HG02571 (cell line): ENCODE measurements at regions not wholly inside any gene's neighbourhood (a gene's known extent, or its start where the extent isn't known, plus 50 kb on each side); places are given as distances from the start of the nearest gene placed in this dataset.

ENCODE experiments used
- ATAC-seq: cut with Tn5 transposase; IDR thresholded peaks from one replicate; pipeline ENCODE4 v1.9.1; 2021; ENCODE audit warnings: mild to moderate bottlenecking, moderate library complexity; ENCODE audit not compliant: unreplicated experiment

DNA sequence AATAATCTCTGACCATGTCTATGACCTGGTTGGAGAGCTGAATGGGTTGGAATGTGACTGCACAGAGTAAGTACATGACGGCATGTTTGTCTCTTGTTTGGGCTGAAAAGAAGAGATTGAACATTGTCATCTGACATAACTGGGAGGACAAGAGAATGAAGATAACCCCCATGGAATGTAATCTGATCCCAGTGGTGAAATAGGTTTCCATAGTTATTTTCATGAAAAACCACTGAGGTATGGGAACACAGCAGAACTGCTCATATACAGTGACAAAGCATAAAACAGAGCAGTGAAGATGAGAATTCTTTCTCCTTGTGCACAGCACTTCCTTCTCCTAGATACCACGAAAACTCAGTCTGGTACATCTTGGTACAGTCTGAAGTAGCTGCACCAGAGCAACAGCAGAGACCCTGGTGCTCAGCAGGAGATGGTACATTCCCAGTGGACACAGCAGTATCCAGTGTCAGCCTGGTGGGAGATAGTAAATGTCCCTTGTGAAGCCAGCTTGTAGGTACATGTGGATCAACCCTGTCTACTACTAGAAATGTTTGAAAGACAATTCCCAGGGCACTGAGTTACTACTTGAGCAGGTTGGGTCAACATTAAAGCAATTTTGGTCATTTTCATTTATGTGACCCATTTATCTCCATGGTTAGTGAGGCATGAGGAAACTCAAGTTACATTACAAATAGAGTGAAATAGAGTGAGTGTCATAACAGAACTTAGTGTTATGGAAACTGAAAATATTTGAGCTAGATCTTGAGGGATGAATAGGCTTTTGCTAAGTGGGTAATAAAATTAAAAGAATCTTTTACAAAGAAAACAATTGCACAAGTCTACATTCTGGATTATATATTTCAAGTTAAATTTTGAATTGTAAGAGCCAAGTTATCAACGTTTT lies 178.3 kb downstream of the SUCNR1 start:
- no peak for ATAC-seq

DNA sequence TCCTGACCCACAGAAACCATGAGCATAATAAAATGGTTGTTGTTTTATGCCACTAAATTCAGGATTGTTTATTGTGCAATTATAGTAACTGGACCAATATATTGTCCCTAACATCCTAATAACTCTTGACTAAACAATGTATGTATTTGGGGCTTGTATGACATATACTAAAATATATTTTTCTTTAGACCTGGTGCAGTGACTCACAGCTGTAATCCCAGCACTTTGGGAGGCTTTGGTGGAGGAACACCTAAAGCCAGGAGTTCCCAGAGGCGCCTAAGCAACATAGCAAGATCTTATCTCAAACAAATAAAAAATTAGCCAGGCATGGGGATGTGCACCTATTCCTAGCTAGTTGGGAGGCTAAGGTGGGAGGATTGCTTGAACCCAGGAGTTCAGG lies 180.4 kb downstream of the SUCNR1 start:
- ATAC-seq, result no peak

DNA sequence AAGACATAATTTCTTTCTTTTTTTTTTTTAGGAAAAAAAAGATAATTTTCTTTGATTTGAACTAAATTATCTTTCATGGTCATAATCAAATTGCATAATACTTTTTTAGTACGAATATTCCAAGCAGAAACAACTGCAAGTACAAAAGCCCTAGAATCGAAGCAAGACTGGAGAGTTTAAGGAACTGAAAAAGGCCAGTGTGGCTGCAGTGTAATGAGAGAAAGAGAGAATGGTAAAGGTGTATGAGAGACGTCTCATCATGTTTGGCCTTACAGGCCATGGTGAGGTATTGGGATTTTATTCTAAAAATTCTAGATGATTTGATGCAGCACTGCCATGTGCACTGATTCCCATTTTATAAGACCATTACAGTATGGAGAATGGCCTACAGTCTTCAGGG lies 180.9 kb downstream of the SUCNR1 start:
- ATAC-seq, result no peak

- no peak for ATAC-seq
Observed at GRCh38 chr3:152056073-152056472, 182.6 kb downstream of the SUCNR1 start.

- ATAC-seq, result no peak
Observed at GRCh38 chr3:152056481-152056880, 183.0 kb downstream of the SUCNR1 start.

GRCh38 chr3:152056987-152057386 lies 183.5 kb downstream of the SUCNR1 start:
- ATAC-seq, result no peak

DNA sequence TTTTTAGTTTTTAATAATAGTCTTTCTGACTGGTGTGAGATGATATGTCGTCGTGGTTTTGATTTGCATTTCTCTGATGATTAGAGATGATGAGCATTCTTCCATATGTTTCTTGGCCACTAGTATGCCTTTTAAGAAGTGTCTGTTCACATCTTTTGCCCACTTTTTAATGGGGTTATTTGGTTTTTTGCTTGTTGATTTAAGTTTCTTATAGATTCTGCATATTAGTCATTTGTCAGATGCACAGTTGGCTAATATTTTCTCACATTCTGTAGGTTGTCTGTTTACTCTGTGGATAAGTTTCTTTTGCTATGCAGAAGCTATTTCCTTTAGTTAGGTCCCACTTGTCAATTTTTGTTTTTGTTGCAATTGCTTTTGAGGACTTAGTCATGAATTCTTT lies 185.4 kb downstream of the SUCNR1 start:
- no peak for ATAC-seq

DNA sequence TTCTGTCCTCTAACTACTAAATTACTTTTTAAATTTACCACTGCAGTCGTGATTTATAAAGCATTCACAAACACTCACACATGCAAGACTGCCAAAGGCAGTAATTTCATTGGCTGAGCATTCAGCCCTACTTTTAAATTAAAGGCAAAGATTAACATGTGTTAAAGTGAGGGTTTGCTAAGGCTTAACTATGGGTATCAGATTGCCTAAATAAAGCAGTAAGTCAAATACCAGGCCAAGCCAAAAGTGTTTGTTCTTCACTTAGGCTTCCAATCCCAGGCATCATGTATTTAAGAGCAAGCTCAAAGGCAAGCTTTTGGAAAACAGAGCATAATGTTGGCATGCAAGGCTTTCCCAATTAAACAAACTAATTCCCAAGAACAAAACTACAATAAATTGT lies 187.3 kb downstream of the SUCNR1 start:
- ATAC-seq, result no peak

DNA sequence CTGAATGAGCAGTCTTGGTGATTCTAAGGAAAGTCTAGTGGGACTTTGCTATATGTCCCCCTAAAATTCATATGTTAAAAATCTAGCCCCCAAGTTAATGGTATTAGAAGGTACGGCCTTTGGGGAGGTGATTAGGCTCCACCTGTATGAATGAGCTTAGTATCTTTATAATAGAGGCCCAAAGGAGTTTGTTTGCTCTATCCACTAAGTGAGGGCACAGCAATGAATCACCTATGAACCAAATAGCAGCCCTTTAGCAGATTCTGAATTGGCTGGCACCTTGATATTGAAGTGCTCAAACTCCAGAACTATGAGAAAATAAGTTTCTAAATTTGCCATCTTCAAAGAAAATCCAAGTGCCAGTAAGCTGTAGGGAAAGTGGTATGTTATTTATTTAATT lies 187.9 kb downstream of the SUCNR1 start:
- no peak for ATAC-seq

DNA sequence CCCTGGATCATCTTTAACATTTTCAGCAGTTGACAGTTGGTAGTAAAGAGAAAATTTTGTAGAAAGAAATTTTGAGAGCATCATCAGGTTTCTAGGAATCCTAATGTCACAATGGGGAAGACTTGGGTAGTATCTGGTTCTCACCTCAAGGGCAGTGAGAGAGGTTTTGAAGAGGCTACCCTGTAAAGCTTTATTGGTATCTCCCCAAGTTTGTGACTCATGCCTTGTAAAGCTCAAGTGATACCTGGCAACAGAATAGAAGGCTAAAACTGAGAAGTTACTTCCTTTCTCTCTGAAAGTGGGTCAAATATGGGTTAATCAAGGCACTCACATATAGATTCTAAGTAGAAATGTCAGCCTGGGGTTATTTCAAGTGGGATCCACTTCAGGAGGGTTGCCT lies 196.4 kb downstream of the SUCNR1 start:
- ATAC-seq, result no peak

DNA sequence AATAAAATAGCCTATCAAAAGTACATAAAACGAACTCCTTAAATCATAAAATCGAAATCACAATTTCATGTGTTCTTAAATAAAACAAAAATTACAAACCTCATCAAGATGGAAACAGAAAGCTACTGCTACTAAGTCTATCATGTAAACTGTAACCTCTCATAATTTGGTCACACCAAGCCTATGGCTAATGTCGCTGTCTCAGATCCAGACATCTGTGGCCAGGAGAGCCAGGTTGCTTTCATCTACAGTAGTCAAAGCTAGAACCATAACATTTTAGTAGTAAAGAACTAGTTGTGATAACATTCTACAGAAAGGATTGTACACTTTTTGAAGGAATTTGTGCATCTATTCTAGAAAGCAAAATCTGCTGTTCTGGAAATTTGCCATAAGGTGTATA lies 197.4 kb upstream of the MBNL1 start:
- ATAC-seq, result no peak

GRCh38 chr3:152071924-152072323 lies 196.8 kb upstream of the MBNL1 start:
- no peak for ATAC-seq

GRCh38 chr3:152073267-152073666 lies 195.5 kb upstream of the MBNL1 start:
- ATAC-seq, result no peak

- no peak for ATAC-seq
Observed at GRCh38 chr3:152076148-152076547, 192.6 kb upstream of the MBNL1 start.

- ATAC-seq, result no peak
Observed at GRCh38 chr3:152079980-152080379, 188.7 kb upstream of the MBNL1 start.

DNA sequence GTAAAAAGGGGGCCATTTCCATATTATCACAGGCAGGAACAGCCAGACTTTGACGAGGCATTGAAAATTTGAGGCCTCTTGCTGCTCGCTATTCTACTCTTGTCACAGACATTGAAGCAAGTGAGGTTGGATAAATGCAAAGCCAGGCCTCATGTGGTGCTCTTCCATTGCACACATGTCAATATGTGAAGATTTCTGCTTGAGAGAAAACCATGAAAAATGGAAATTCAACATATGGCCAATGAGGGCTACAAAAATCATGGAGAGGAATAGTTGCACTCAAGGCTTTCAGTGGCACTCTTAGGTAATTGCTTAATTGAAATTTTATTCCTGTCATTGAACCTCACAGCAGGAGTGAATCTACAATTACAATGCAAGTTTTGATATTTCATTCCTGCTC lies 185.6 kb upstream of the MBNL1 start:
- no peak for ATAC-seq

- ATAC-seq, result no peak
Observed at GRCh38 chr3:152084441-152085158, 184.1 kb upstream of the MBNL1 start.

GRCh38 chr3:152087153-152087552 lies 181.6 kb upstream of the MBNL1 start:
- no peak for ATAC-seq

- no peak for ATAC-seq
Observed at GRCh38 chr3:152089528-152089927, 179.2 kb upstream of the MBNL1 start.

- ATAC-seq, result no peak
Observed at GRCh38 chr3:152091725-152092124, 177.0 kb upstream of the MBNL1 start.

DNA sequence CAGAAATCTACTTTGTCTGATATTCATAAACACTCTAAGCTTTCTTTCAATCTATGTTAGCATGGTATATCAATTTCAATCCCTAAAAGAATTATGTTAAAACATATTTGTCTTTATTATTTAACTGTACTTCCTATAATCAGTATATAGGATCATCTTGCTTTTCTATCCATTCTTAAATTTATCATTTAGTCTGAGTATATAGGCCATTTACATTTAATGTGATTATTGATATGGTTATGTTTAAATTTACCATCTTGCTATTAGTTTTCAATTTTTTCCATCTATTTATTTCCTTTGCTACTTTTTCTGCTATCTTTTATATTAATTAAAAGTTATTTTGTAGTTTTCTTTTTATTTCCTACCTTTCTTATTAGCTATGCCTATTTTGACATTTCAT lies 174.8 kb upstream of the MBNL1 start:
- no peak for ATAC-seq

DNA sequence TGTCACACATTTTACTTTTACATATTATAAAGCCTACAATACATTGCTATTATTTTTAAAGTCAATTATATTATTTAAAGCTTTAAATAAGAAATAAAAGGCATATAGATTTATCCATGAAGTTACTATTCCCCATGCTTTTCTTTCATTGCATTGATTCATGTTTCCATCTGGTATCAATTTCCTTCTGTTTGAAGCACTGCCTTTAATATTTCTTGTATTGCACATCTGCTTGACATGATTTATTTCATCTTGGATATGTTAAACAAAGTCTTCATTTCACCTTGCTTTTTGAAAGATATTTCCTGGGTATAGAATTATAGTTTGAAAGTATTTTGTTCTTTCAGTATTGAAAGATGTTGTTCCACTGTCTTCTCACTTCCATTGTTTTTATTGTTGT lies 174.3 kb upstream of the MBNL1 start:
- no peak for ATAC-seq
